ENCODE measurements at regions not wholly inside any gene's neighbourhood (a gene's known extent, or its start where the extent isn't known, plus 50 kb on each side); places are given as distances from the start of the nearest gene placed in this dataset.
"Not testable (repeated sequence)": the region's sequence is repeated elsewhere in the genome, so short reads cannot be mapped to it uniquely, and the experiment has no call there.

GRCh38 chr19:41495589-41495988 is 52.6 kb downstream of the ERICH4 start:
- Mint-ChIP-seq H3K36me3 (no peaks in the 10 kb centered on the region), H3K27me3 (peaks cover 6% of the 10 kb centered on the region), H3K4me1 (no peaks in the 10 kb centered on the region), H3K4me3 (no peak overlapping the region), H3K27ac (no peak overlapping the region), H3K9me3 (no peaks in the 10 kb centered on the region)

GRCh38 chr19:41499899-41500298 is 56.9 kb downstream of the ERICH4 start:
- H3K9me3 Mint-ChIP-seq = peaks cover 8% of the 10 kb centered on the region
- H3K27ac Mint-ChIP-seq = no peak overlapping the region
- peaks cover 5% of the 10 kb centered on the region for H3K4me1 Mint-ChIP-seq
- H3K4me3 Mint-ChIP-seq = no peak overlapping the region
- no peaks in the 10 kb centered on the region for H3K36me3 Mint-ChIP-seq
- peaks cover 21% of the 10 kb centered on the region for H3K27me3 Mint-ChIP-seq

GRCh38 chr19:41500443-41500842 is 57.5 kb downstream of the ERICH4 start:
- Mint-ChIP-seq H3K4me3 (no peak overlapping the region), H3K4me1 (peaks cover 5% of the 10 kb centered on the region), H3K36me3 (no peaks in the 10 kb centered on the region), H3K9me3 (peaks cover 8% of the 10 kb centered on the region), H3K27me3 (peaks cover 26% of the 10 kb centered on the region), H3K27ac (no peak overlapping the region)

- Mint-ChIP-seq H3K4me3 (no peak overlapping the region), H3K36me3 (no peaks in the 10 kb centered on the region), H3K9me3 (peaks cover 8% of the 10 kb centered on the region), H3K4me1 (peaks cover 5% of the 10 kb centered on the region), H3K27ac (no peak overlapping the region), H3K27me3 (peaks cover 30% of the 10 kb centered on the region)
Observed at GRCh38 chr19:41501854-41502253, 58.9 kb downstream of the ERICH4 start.

- Mint-ChIP-seq H3K4me3 (no peak overlapping the region), H3K27ac (no peak overlapping the region), H3K36me3 (no peaks in the 10 kb centered on the region), H3K4me1 (peaks cover 5% of the 10 kb centered on the region), H3K27me3 (peaks cover 26% of the 10 kb centered on the region), H3K9me3 (peaks cover 8% of the 10 kb centered on the region)
Observed at GRCh38 chr19:41505105-41505504, 62.1 kb downstream of the ERICH4 start.

- no peak overlapping the region for H3K4me3 Mint-ChIP-seq
- H3K27ac Mint-ChIP-seq = no peak overlapping the region
- H3K27me3 Mint-ChIP-seq = peaks cover 15% of the 10 kb centered on the region
- H3K36me3 Mint-ChIP-seq = no peaks in the 10 kb centered on the region
- H3K4me1 Mint-ChIP-seq = no peaks in the 10 kb centered on the region
- no peaks in the 10 kb centered on the region for H3K9me3 Mint-ChIP-seq
Observed at GRCh38 chr19:41510484-41510883, 65.5 kb upstream of the CEACAM21 start.

GRCh38 chr19:41511628-41512027 is 64.3 kb upstream of the CEACAM21 start:
- Mint-ChIP-seq H3K4me3 (no peak overlapping the region), H3K27me3 (peaks cover 15% of the 10 kb centered on the region), H3K9me3 (no peaks in the 10 kb centered on the region), H3K27ac (no peak overlapping the region), H3K4me1 (peaks cover 6% of the 10 kb centered on the region), H3K36me3 (no peaks in the 10 kb centered on the region)

- no peak overlapping the region for H3K4me3 Mint-ChIP-seq
Observed at GRCh38 chr19:41515015-41515652, 60.8 kb upstream of the CEACAM21 start.

GRCh38 chr19:41516292-41517171 is 59.4 kb upstream of the CEACAM21 start:
- H3K4me1 Mint-ChIP-seq = peaks cover 25% of the 10 kb centered on the region
- H3K9me3 Mint-ChIP-seq, H3K4me3 Mint-ChIP-seq, H3K27me3 Mint-ChIP-seq, H3K36me3 Mint-ChIP-seq, H3K27ac Mint-ChIP-seq: not testable (repeated sequence)

More at GRCh38 chr19:41515015-41515652, 60.8 kb upstream of the CEACAM21 start:
- no peaks in the 10 kb centered on the region for H3K9me3 Mint-ChIP-seq
- H3K27ac Mint-ChIP-seq = no peak overlapping the region
- peaks cover 15% of the 10 kb centered on the region for H3K4me1 Mint-ChIP-seq
- peaks cover 15% of the 10 kb centered on the region for H3K27me3 Mint-ChIP-seq
- no peaks in the 10 kb centered on the region for H3K36me3 Mint-ChIP-seq

GRCh38 chr19:41518141-41518540 is 57.8 kb upstream of the CEACAM21 start:
- Mint-ChIP-seq H3K4me1 (peaks cover 38% of the 10 kb centered on the region), H3K27me3 (peaks cover 10% of the 10 kb centered on the region), H3K36me3 (no peaks in the 10 kb centered on the region), H3K4me3 (no peak overlapping the region), H3K27ac (no peak overlapping the region), H3K9me3 (no peaks in the 10 kb centered on the region)

- not testable (repeated sequence) for H3K36me3 Mint-ChIP-seq, H3K27me3 Mint-ChIP-seq, H3K9me3 Mint-ChIP-seq
- peak overlapping the region; percentile 78 for H3K27ac Mint-ChIP-seq
- peak overlapping the region; percentile 76 for H3K4me3 Mint-ChIP-seq
- peaks cover 35% of the 10 kb centered on the region for H3K4me1 Mint-ChIP-seq
Observed at GRCh38 chr19:41521138-41521930, 54.6 kb upstream of the CEACAM21 start.

GRCh38 chr19:41521931-41522555 is 53.9 kb upstream of the CEACAM21 start:
- Mint-ChIP-seq H3K36me3 (no peaks in the 10 kb centered on the region), H3K4me3 (peak overlapping the region; percentile 85), H3K27ac (peak overlapping the region; percentile 98), H3K4me1 (peaks cover 28% of the 10 kb centered on the region), H3K9me3 (no peaks in the 10 kb centered on the region), H3K27me3 (peaks cover 2% of the 10 kb centered on the region)

- no peak overlapping the region for H3K4me3 Mint-ChIP-seq
- H3K4me1 Mint-ChIP-seq = peaks cover 38% of the 10 kb centered on the region
- peaks cover 10% of the 10 kb centered on the region for H3K36me3 Mint-ChIP-seq
- peaks cover 12% of the 10 kb centered on the region for H3K9me3 Mint-ChIP-seq
- H3K27ac Mint-ChIP-seq = no peak overlapping the region
- H3K27me3 Mint-ChIP-seq = no peaks in the 10 kb centered on the region
Observed at GRCh38 chr19:41525989-41526388, 50.0 kb upstream of the CEACAM21 start.

Data from activated naive CD4-positive, alpha-beta T cell treated with anti-CD3 and anti-CD28 coated beads, Interleukin-2, amount 50 U/mL, for 24 hours (primary cell).